ENCODE measurements at regions not wholly inside any gene's neighbourhood (a gene's known extent, or its start where the extent isn't known, plus 50 kb on each side); places are given as distances from the start of the nearest gene placed in this dataset.

GRCh38 chr1:98268316-98268715, 347.5 kb upstream of the DPYD start:
- Mint-ChIP-seq H3K36me3 (peaks cover 11% of the 10 kb centered on the region), H3K4me1 (peaks cover 12% of the 10 kb centered on the region), H3K4me3 (no peak overlapping the region), H3K27me3 (ENCODE audit: low read depth) (no peaks in the 10 kb centered on the region), H3K9me3 (peaks cover 24% of the 10 kb centered on the region), H3K27ac (no peak overlapping the region)
- DNase-seq (ENCODE audit: low spot score in 2 of 2, unreplicated experiment in 2 of 2) = no peak
- no peak for TF ChIP-seq CTCF (IDR thresholded peaks at IDR 0.05; ENCODE audit: unreplicated experiment)

- Mint-ChIP-seq H3K27me3 (ENCODE audit: low read depth) (no peaks in the 10 kb centered on the region), H3K9me3 (peaks cover 15% of the 10 kb centered on the region), H3K36me3 (peaks cover 4% of the 10 kb centered on the region), H3K4me3 (no peak overlapping the region), H3K4me1 (peaks cover 12% of the 10 kb centered on the region), H3K27ac (no peak overlapping the region)
- no peak for TF ChIP-seq CTCF (IDR thresholded peaks at IDR 0.05; ENCODE audit: unreplicated experiment)
- no peak for DNase-seq (ENCODE audit: low spot score in 2 of 2, unreplicated experiment in 2 of 2)
Observed at GRCh38 chr1:98267423-98267822, 346.6 kb upstream of the DPYD start.

- H3K4me1 Mint-ChIP-seq = peaks cover 7% of the 10 kb centered on the region
- no peak overlapping the region for H3K4me3 Mint-ChIP-seq
- H3K27me3 Mint-ChIP-seq (ENCODE audit: low read depth) = no peaks in the 10 kb centered on the region
- no peak for TF ChIP-seq CTCF (IDR thresholded peaks at IDR 0.05; ENCODE audit: unreplicated experiment)
- no peak overlapping the region for H3K27ac Mint-ChIP-seq
- H3K9me3 Mint-ChIP-seq = no peaks in the 10 kb centered on the region
- no peaks in the 10 kb centered on the region for H3K36me3 Mint-ChIP-seq
- DNase-seq (ENCODE audit: low spot score in 2 of 2, unreplicated experiment in 2 of 2) = no peak
Observed at GRCh38 chr1:98264727-98265126, 343.9 kb upstream of the DPYD start.

- peaks cover 4% of the 10 kb centered on the region for H3K4me1 Mint-ChIP-seq
- H3K4me3 Mint-ChIP-seq = no peak overlapping the region
- H3K27me3 Mint-ChIP-seq (ENCODE audit: low read depth) = no peaks in the 10 kb centered on the region
- DNase-seq (ENCODE audit: low spot score in 2 of 2, unreplicated experiment in 2 of 2) = no peak
- peaks cover 20% of the 10 kb centered on the region for H3K9me3 Mint-ChIP-seq
- TF ChIP-seq CTCF (IDR thresholded peaks at IDR 0.05; ENCODE audit: unreplicated experiment) = no peak
- H3K27ac Mint-ChIP-seq = no peak overlapping the region
- peaks cover 4% of the 10 kb centered on the region for H3K36me3 Mint-ChIP-seq
Observed at GRCh38 chr1:98260839-98261238, 340.0 kb upstream of the DPYD start.

GRCh38 chr1:98260412-98260811, 339.6 kb upstream of the DPYD start:
- DNase-seq (ENCODE audit: low spot score in 2 of 2, unreplicated experiment in 2 of 2) = no peak
- Mint-ChIP-seq H3K4me3 (no peak overlapping the region), H3K36me3 (peaks cover 4% of the 10 kb centered on the region), H3K27me3 (ENCODE audit: low read depth) (no peaks in the 10 kb centered on the region), H3K4me1 (peaks cover 2% of the 10 kb centered on the region), H3K27ac (no peak overlapping the region), H3K9me3 (peaks cover 20% of the 10 kb centered on the region)
- no peak for TF ChIP-seq CTCF (IDR thresholded peaks at IDR 0.05; ENCODE audit: unreplicated experiment)

GRCh38 chr1:98256700-98257099, 335.9 kb upstream of the DPYD start:
- TF ChIP-seq CTCF (IDR thresholded peaks at IDR 0.05; ENCODE audit: unreplicated experiment) = no peak
- no peak overlapping the region for H3K27ac Mint-ChIP-seq
- no peaks in the 10 kb centered on the region for H3K27me3 Mint-ChIP-seq (ENCODE audit: low read depth)
- H3K9me3 Mint-ChIP-seq = peaks cover 27% of the 10 kb centered on the region
- H3K4me3 Mint-ChIP-seq = no peak overlapping the region
- no peak for DNase-seq (ENCODE audit: low spot score in 2 of 2, unreplicated experiment in 2 of 2)
- peaks cover 4% of the 10 kb centered on the region for H3K36me3 Mint-ChIP-seq
- peaks cover 3% of the 10 kb centered on the region for H3K4me1 Mint-ChIP-seq

All from mesothelial cell of epicardium (in vitro differentiated cells).